ENCODE measurements at regions not wholly inside any gene's neighbourhood (a gene's known extent, or its start where the extent isn't known, plus 50 kb on each side); places are given as distances from the start of the nearest gene placed in this dataset.

GRCh38 chr18:33854827-33855139, 276.8 kb downstream of the ASXL3 start:
- no peak overlapping the region for H3K27ac ChIP-seq
- ATAC-seq (ENCODE audit: low FRiP score in 2 of 2): no peak
- no peaks in the 10 kb centered on the region for H3K27me3 ChIP-seq
- H3K9me3 ChIP-seq: no peaks in the 10 kb centered on the region
- no peak for TF ChIP-seq POLR2AphosphoS5 (IDR thresholded peaks at IDR 0.05)
- no peak for TF ChIP-seq POLR2A (IDR thresholded peaks at IDR 0.05)
- TF ChIP-seq CTCF (IDR thresholded peaks at IDR 0.05): no peak
- TF ChIP-seq EP300 (IDR thresholded peaks at IDR 0.05): no peak
- no peaks in the 10 kb centered on the region for H3K4me1 ChIP-seq
- no peak for DNase-seq
- 96% methylated on average over 2 of the region's 2 CpGs for WGBS, 2 donors
- H3K36me3 ChIP-seq: no peaks in the 10 kb centered on the region
- H3K4me3 ChIP-seq: no peak overlapping the region

- WGBS, 2 donors: 84 to 93% methylated on average over 4 of the region's 4 CpGs
- ATAC-seq (ENCODE audit: low FRiP score in 2 of 2) (no peak), DNase-seq (no peak)
- H3K27ac ChIP-seq: no peak overlapping the region
- H3K4me1 ChIP-seq: no peaks in the 10 kb centered on the region
- H3K27me3 ChIP-seq: no peaks in the 10 kb centered on the region
- H3K4me3 ChIP-seq: no peak overlapping the region
- H3K9me3 ChIP-seq: no peaks in the 10 kb centered on the region
- TF ChIP-seq EP300 (IDR thresholded peaks at IDR 0.05) (no peak), POLR2A (IDR thresholded peaks at IDR 0.05) (no peak), CTCF (IDR thresholded peaks at IDR 0.05) (no peak), POLR2AphosphoS5 (IDR thresholded peaks at IDR 0.05) (no peak)
- no peaks in the 10 kb centered on the region for H3K36me3 ChIP-seq
Measured at GRCh38 chr18:33854086-33854826, 276.2 kb downstream of the ASXL3 start.

- H3K27ac ChIP-seq: no peak overlapping the region
- no peaks in the 10 kb centered on the region for H3K4me1 ChIP-seq
- no peaks in the 10 kb centered on the region for H3K9me3 ChIP-seq
- DNase-seq (no peak), ATAC-seq (ENCODE audit: low FRiP score in 2 of 2) (no peak)
- no peaks in the 10 kb centered on the region for H3K27me3 ChIP-seq
- no peak for TF ChIP-seq CTCF (IDR thresholded peaks at IDR 0.05)
- TF ChIP-seq POLR2A (IDR thresholded peaks at IDR 0.05): no peak
- no peak for TF ChIP-seq POLR2AphosphoS5 (IDR thresholded peaks at IDR 0.05)
- no peak for TF ChIP-seq EP300 (IDR thresholded peaks at IDR 0.05)
- 88 to 89% methylated on average over 6 of the region's 6 CpGs for WGBS, 2 donors
- H3K36me3 ChIP-seq: no peaks in the 10 kb centered on the region
- no peak overlapping the region for H3K4me3 ChIP-seq
Measured at GRCh38 chr18:33853187-33853586, 275.2 kb downstream of the ASXL3 start.

- DNase-seq (no peak), ATAC-seq (ENCODE audit: low FRiP score in 2 of 2) (no peak)
- no peaks in the 10 kb centered on the region for H3K4me1 ChIP-seq
- no peak for TF ChIP-seq EP300 (IDR thresholded peaks at IDR 0.05)
- no peak for TF ChIP-seq CTCF (IDR thresholded peaks at IDR 0.05)
- no peak for TF ChIP-seq POLR2AphosphoS5 (IDR thresholded peaks at IDR 0.05)
- TF ChIP-seq POLR2A (IDR thresholded peaks at IDR 0.05): no peak
- H3K4me3 ChIP-seq: no peak overlapping the region
- no peak overlapping the region for H3K27ac ChIP-seq
- 85 to 91% methylated on average over 3 of the region's 3 CpGs for WGBS, 2 donors
- H3K36me3 ChIP-seq: no peaks in the 10 kb centered on the region
- no peaks in the 10 kb centered on the region for H3K9me3 ChIP-seq
- H3K27me3 ChIP-seq: no peaks in the 10 kb centered on the region
Measured at GRCh38 chr18:33851546-33852078, 273.6 kb downstream of the ASXL3 start.

GRCh38 chr18:33849731-33850130, 271.7 kb downstream of the ASXL3 start:
- H3K27ac ChIP-seq: no peak overlapping the region
- no peak overlapping the region for H3K4me3 ChIP-seq
- no peaks in the 10 kb centered on the region for H3K36me3 ChIP-seq
- H3K27me3 ChIP-seq: no peaks in the 10 kb centered on the region
- WGBS, 2 donors: 32 to 54% methylated on average over 4 of the region's 4 CpGs
- no peaks in the 10 kb centered on the region for H3K9me3 ChIP-seq
- DNase-seq (no peak), ATAC-seq (ENCODE audit: low FRiP score in 2 of 2) (no peak)
- H3K4me1 ChIP-seq: no peaks in the 10 kb centered on the region
- TF ChIP-seq POLR2A (IDR thresholded peaks at IDR 0.05) (no peak), POLR2AphosphoS5 (IDR thresholded peaks at IDR 0.05) (no peak)

Measured in upper lobe of left lung (tissue), 6 donors.